Fibroblast of skin of left quadriceps (primary cell): ENCODE measurements at regions not wholly inside any gene's neighbourhood (a gene's known extent, or its start where the extent isn't known, plus 50 kb on each side); places are given as distances from the start of the nearest gene placed in this dataset.

ENCODE experiments used
- DNase-seq, 2 experiments: peaks; one replicate each; pipeline ENCODE4 v3.0.0-alpha.2; 2013; ENCODE audit warnings: low read depth in 2 of 2

- DNase-seq = no peak
Measured at GRCh38 chr5:74124826-74125225, 498.8 kb downstream of the ARHGEF28 start.

- DNase-seq = no peak
Measured at GRCh38 chr5:74123929-74124328, 497.9 kb downstream of the ARHGEF28 start.

GRCh38 chr5:74122979-74123590 is 497.1 kb downstream of the ARHGEF28 start:
- no peak for DNase-seq

GRCh38 chr5:74122175-74122574 is 496.2 kb downstream of the ARHGEF28 start:
- no peak for DNase-seq

GRCh38 chr5:74120585-74120984 is 494.6 kb downstream of the ARHGEF28 start:
- no peak for DNase-seq

- DNase-seq = no peak
Measured at GRCh38 chr5:74118071-74118470, 492.1 kb downstream of the ARHGEF28 start.

- no peak for DNase-seq
Measured at GRCh38 chr5:74116984-74117383, 491.0 kb downstream of the ARHGEF28 start.

GRCh38 chr5:74116266-74116665 is 490.3 kb downstream of the ARHGEF28 start:
- no peak for DNase-seq

GRCh38 chr5:74113927-74114326 is 487.9 kb downstream of the ARHGEF28 start:
- DNase-seq = no peak

- DNase-seq = no peak
Measured at GRCh38 chr5:74113196-74113540, 487.2 kb downstream of the ARHGEF28 start.

GRCh38 chr5:74112372-74113195 is 486.6 kb downstream of the ARHGEF28 start:
- DNase-seq = no peak

GRCh38 chr5:74111764-74112163 is 485.8 kb downstream of the ARHGEF28 start:
- DNase-seq = no peak

- DNase-seq = no peak
Measured at GRCh38 chr5:74109344-74109743, 483.3 kb downstream of the ARHGEF28 start.

GRCh38 chr5:74107899-74108298 is 481.9 kb downstream of the ARHGEF28 start:
- no peak for DNase-seq

GRCh38 chr5:74105126-74105780 is 479.3 kb downstream of the ARHGEF28 start:
- DNase-seq = no peak

- DNase-seq = no peak
Measured at GRCh38 chr5:74103131-74104023, 477.4 kb downstream of the ARHGEF28 start.

GRCh38 chr5:74100268-74100665 is 474.3 kb downstream of the ARHGEF28 start:
- no peak for DNase-seq

- no peak for DNase-seq
Measured at GRCh38 chr5:74099538-74100267, 473.7 kb downstream of the ARHGEF28 start.

GRCh38 chr5:74098941-74099340 is 472.9 kb downstream of the ARHGEF28 start:
- DNase-seq = no peak

GRCh38 chr5:74098456-74098855 is 472.5 kb downstream of the ARHGEF28 start:
- no peak for DNase-seq

GRCh38 chr5:74096325-74096724 is 470.3 kb downstream of the ARHGEF28 start:
- no peak for DNase-seq
